Inferior parietal cortex (tissue), 1 donor: ENCODE measurements at regions not wholly inside any gene's neighbourhood (a gene's known extent, or its start where the extent isn't known, plus 50 kb on each side); places are given as distances from the start of the nearest gene placed in this dataset.
"Not testable (repeated sequence)": the region's sequence is repeated elsewhere in the genome, so short reads cannot be mapped to it uniquely, and the experiment has no call there.

Experiments
- DNase-seq: peaks from one replicate; pipeline ENCODE4 v3.0.0-alpha.2; 2016; ENCODE audit errors: extremely low spot score

GRCh38 chr13:44887515-44887914 is 101.8 kb downstream of the NUFIP1 start:
- no peak for DNase-seq

DNA sequence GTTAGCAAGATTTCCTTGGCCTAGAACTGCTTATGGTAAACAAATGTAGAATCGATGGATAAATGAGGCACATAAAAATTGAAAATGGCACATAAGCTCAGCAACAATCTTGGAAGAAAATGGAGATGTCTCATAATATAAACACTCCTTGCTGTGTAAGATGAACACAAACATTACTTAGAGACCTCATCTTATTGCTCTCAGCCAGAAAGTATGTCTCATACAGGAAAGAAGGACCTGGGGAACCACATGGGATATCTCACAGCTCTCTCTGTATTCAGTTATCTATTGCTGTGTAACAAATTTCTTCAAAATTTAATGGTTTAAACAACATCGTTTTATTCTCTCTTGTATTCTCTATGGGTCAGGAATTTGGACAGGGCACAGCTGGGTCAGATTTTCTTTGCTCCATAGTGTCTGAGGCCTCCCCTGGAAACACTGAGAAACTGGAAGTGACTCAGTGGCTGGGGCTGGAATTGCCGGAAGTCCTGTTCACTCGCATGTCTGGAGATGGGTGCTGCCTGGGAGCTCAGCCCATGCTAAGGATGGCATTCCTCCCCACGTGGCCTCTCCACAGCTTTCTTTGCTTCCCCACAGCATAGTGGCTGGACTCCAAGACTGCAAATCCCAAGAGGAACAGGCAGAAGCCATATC is 105.1 kb downstream of the NUFIP1 start:
- DNase-seq, result no peak

DNA sequence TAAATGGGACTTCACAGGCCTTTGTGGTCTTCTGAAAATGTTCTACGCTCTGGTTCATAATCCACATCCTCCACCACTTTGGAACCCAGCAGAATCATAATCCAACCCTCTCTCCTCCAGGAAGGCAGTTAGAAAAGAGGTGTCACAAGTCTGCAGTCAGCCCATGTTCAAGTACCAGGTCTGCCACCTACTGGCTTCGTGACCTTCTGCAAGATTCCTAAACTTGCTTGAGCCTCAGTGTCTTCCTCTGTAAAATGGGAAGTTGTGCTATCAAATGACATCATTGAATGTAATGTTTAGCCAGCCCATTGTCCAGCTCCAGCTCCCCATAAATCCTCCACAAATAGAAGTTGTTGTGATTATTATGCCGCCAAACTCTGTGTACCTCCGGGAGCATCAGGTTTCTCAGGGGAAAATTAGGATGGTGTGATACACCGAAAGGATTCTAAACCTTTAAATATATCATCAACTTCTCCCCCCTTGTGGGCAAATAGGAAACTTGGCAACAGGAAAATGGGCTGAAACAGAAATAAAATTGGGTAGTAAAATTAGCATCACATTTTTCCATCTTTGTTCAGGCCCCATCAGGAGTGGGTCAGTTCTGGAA is 109.7 kb downstream of the NUFIP1 start:
- no peak for DNase-seq

DNA sequence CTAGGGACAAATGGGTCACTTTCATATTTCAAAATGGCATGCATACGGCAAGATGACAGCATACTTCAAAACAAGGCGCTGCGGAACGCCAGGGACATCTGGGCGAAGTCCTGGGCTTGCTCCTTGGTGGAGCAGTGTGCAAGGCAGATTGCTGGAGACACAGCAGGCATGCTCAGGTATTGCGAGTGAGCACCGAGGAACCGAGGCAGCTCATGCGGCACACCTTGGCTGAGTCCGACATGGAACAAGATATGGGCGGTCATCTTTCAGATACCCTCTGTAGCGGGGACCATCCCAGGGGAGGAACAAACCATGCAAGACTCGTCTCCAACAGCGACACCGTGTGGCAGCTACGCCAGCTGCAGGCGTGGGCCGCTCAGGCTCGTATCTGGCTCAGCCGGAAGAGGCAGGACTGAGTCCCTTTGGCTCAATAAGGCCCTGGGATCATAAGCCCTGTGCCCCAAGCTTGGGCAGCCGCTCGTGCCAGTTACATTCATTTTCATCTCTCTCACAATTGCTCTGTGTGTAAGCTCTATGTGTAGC is 112.4 kb downstream of the NUFIP1 start:
- DNase-seq, result no peak

- DNase-seq, result no peak
These were observed 114.2 kb downstream of the NUFIP1 start for GRCh38 chr13:44874886-44875630.

DNA sequence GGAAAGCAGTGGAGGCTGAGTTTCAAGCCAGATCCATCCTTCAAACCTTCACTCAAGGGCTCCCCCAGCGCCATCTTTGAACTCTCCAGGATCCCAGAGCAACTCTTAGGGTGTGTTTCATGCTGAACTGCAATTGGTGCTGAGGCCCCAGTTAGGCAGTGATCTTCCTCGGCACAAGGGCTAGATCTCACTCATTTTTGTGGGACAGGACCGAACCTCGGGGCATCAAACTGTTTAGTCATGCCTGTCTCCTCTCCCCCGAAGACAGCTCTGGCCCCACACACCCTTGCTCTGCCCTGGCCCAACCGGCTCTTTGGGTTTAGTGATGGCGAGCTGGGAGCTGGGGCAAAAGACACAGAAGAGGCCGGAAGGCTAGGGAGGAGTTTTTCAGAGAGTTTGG is 115.1 kb downstream of the NUFIP1 start:
- no peak for DNase-seq

GRCh38 chr13:44873461-44873860 is 115.8 kb downstream of the NUFIP1 start:
- no peak for DNase-seq

DNA sequence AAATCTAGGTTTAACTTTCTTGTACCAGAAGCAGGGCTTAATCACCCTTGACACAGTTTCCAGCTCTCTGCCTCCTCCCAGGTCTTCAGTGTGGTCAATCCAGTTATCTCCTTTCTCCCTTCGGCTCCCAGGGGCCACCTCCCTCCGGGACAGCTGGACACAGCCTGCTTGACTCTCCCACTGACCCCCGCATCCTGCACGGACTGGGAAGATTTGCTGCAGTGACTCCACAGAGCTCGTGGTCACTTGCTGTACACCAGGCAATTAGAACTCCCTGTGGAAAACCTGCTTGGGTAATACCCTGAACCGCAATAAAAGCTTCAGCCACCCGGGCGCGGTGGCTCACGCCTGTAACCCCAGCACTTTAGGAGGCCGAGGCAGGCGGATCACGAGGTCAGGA is 116.5 kb downstream of the NUFIP1 start:
- DNase-seq, result no peak

DNA sequence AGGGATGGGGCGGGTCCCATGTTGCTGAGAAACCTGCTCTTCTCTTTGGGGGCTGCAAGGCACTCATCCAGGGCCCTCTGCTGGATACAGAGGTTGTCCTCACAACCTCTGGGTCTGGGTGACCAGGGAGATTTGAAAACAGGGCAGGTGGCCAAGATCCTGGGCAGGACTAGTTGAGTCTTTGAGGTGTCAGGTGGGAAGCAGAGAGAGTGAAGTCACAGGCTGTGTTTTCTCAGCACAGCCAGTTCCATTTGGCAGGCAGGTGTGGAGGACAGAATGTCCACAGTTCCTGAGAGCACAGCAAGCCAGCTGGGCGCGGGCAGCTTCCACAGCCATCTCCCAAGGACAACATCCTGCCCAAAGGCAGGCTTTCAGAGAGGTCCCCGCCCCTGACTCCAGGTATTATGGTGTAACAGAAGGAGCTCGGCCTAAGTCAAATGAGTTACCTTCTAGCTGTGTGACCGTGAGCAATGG is 118.8 kb downstream of the NUFIP1 start:
- DNase-seq, result no peak

DNA sequence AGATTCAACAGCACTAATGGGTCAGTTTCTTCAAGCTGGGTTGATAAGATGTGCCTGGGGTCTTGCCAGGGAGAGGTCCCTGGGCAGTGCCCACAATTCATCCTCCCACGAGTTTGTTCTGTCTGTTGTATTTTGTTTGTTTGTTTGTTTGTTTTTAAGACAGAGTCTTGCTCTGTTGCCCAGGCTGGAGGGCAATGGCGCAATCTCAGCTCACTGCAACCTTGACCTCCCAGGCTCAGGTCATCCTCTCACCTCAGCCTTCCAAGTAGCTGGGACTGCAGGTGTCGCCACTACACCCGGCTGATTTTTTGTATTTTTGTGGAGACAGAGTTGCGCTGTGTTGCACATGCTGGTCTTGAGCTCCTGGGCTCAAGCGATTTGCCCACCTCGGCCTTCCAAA is 120.1 kb downstream of the NUFIP1 start:
- DNase-seq, result no peak

- DNase-seq, result no peak
These were observed 120.9 kb downstream of the NUFIP1 start for GRCh38 chr13:44868397-44868796.

- DNase-seq, result no peak
These were observed 121.4 kb downstream of the NUFIP1 start for GRCh38 chr13:44867825-44868224.

DNA sequence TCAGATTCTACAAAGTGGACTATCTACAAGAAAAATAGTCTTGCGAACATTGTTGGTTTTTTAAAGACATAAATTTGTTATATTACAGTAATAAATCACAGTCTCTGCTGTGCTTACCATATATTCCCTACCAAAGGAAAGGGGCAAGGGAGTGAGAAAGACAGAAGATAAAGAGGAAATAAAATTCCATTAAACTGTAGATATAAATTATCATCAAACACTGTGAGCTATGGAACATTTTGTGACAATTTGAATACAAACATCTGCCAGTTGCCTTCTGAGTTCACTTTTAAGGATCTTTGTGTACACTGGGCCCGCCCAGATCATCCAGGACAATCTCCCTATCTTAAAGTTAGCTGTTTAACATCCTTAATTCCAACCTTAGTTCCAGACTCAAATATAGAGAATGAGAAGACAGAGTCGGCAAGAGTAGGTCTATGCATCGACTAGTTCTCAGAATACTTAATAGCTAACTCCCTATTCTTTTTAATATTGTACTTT is 122.8 kb downstream of the NUFIP1 start:
- no peak for DNase-seq

GRCh38 chr13:44865722-44866410 is 123.4 kb downstream of the NUFIP1 start:
- no peak for DNase-seq

- DNase-seq, result not testable (repeated sequence)
These were observed 125.6 kb downstream of the NUFIP1 start for GRCh38 chr13:44863641-44864040.

GRCh38 chr13:44860454-44860853 is 128.8 kb downstream of the NUFIP1 start:
- no peak for DNase-seq

DNA sequence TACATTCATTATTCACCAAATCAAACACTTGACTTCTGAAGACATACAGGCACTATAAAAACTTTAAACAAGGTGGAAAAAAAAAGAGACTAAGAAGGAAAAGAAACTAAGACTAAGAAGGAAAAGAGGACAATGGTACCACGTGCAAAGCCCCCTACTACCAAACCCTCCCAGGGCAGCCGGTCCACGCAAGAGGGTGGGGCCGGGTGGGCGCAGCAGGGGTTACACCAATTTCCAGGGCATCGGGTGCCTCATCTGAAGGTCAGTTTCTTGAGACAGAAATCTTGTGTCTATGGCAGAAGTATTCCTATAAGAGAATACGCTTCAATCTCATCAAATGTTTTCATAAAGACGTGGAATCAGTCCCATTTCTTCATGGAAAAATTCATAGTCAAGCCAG is 131.5 kb downstream of the NUFIP1 start:
- no peak for DNase-seq

DNA sequence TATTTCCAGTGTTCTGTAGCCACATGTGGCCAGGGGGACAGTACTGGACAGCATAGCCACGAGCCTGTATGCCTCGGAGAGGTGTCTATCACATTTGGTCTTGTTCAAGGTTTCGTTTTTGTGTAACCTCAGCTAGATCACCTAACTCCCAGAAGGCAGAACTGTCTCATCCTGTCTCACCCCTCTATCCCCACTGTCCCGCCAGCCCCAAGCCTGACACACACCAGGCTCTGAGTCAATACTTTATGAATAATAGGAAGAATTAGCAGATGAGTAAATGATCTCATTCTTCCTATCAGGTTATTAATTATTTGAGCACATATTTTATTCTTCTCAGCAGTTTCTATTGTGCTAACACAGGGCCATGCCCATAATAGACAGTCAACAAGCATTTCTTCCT is 132.2 kb downstream of the NUFIP1 start:
- DNase-seq, result no peak

DNA sequence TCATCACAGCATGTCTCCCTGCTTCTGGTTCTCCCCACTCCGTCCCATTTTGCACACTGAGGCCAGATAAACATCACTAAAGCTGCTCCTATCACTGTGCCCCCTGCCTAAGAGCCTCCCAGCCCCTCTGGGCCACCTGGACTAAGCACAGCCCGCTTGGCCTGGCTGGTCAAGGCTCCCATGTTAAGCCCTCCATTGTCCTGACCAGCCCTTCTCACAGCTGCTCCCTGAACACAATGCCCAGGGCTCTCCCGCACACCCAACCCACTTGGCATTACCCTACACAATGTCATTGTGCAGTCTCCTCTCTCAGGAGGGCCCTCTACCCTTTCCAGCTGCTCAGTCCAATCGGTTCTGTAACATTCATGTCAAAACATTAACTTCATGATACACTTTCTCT is 133.4 kb downstream of the NUFIP1 start:
- DNase-seq, result no peak

- no peak for DNase-seq
These were observed 134.8 kb downstream of the NUFIP1 start for GRCh38 chr13:44854313-44855060.

DNA sequence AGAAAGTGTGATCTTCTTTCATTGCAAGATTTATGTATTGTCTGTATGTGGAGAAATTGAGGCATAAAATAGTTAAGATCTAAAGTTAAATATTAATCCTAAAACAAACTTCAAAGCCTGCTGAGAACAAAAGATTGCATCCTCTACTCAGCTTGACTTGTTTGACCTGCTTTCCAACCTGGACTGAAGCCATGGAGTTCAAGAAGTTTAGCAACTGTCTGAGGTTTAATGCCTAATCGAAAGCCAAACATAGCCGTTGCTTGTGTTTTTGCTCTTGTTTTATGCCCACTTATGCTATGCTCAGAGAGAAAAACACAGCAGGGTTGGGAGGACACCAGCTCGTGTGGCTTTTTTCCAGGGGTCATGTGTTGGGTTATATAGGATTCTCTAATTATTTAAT is 135.6 kb downstream of the NUFIP1 start:
- no peak for DNase-seq
